ENCODE measurements at regions not wholly inside any gene's neighbourhood (a gene's known extent, or its start where the extent isn't known, plus 50 kb on each side); places are given as distances from the start of the nearest gene placed in this dataset.

GRCh38 chr17:53321651-53322050 is 501.1 kb upstream of the KIF2B start:
- FAIRE-seq (no peak), DNase-seq (no peak)
- Histone ChIP-seq H3K4me3 (ENCODE audit: low read length in 3 of 3) (no peak overlapping the region), H3K36me3 (ENCODE audit: control insufficient read depth in 2 of 3, insufficient read depth in 3 of 3, low read length in 3 of 3) (no peaks in the 10 kb centered on the region), H3K4me1 (ENCODE audit: control insufficient read depth in 2 of 3, insufficient read depth in 2 of 3, low read depth in 1 of 3, low read length in 3 of 3) (no peaks in the 10 kb centered on the region), H3K9me3 (ENCODE audit: control insufficient read depth in 2 of 3, insufficient read depth in 1 of 3, low read length in 3 of 3) (peaks cover 0 to 7% (median 0%) of the 10 kb centered on the region in 3 donors), H3K9ac (ENCODE audit: low read length in 3 of 3) (no peak overlapping the region), H3K27ac (ENCODE audit: low read depth in 2 of 2, low read length in 2 of 2) (no peak overlapping the region), H3K27me3 (ENCODE audit: control insufficient read depth, insufficient read depth, low read length) (no peaks in the 10 kb centered on the region)
- TF ChIP-seq, protein P1, sequence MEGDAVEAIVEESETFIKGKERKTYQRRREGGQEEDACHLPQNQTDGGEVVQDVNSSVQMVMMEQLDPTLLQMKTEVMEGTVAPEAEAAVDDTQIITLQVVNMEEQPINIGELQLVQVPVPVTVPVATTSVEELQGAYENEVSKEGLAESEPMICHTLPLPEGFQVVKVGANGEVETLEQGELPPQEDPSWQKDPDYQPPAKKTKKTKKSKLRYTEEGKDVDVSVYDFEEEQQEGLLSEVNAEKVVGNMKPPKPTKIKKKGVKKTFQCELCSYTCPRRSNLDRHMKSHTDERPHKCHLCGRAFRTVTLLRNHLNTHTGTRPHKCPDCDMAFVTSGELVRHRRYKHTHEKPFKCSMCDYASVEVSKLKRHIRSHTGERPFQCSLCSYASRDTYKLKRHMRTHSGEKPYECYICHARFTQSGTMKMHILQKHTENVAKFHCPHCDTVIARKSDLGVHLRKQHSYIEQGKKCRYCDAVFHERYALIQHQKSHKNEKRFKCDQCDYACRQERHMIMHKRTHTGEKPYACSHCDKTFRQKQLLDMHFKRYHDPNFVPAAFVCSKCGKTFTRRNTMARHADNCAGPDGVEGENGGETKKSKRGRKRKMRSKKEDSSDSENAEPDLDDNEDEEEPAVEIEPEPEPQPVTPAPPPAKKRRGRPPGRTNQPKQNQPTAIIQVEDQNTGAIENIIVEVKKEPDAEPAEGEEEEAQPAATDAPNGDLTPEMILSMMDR (IDR thresholded peaks at IDR 0.05; ENCODE audit: borderline replicate concordance, extremely low read depth, insufficient read depth): no peak
- intact Hi-C loops (cut with DNase I): no loop called here

DNA sequence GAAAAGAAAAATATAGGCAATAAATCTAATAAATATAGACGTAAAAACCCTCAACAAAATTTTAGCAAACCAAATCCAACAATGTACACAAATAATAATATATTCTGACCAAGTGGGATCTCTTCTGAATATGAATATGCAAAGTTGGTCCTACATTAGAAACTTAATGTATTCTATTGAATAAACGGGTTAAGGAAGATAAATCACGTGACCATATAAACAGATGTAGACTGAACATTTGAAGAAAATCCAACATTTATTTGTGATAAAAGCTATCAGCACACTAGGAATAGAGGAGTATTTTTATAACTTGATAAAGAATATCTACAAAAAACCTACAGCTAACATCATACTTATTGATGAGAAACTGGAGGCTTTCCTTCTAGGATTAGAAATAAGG is 502.8 kb upstream of the KIF2B start:
- TF ChIP-seq, protein P1 (IDR thresholded peaks at IDR 0.05; ENCODE audit: borderline replicate concordance, extremely low read depth, insufficient read depth): no peak
- no peak overlapping the region for H3K27ac ChIP-seq (ENCODE audit: low read depth in 2 of 2, low read length in 2 of 2)
- FAIRE-seq (no peak), DNase-seq (no peak)
- H3K4me3 ChIP-seq (ENCODE audit: low read length in 3 of 3): no peak overlapping the region
- H3K27me3 ChIP-seq (ENCODE audit: control insufficient read depth, insufficient read depth, low read length): no peaks in the 10 kb centered on the region
- H3K9ac ChIP-seq (ENCODE audit: low read length in 3 of 3): no peak overlapping the region
- H3K4me1 ChIP-seq (ENCODE audit: control insufficient read depth in 2 of 3, insufficient read depth in 2 of 3, low read depth in 1 of 3, low read length in 3 of 3): no peaks in the 10 kb centered on the region
- H3K36me3 ChIP-seq (ENCODE audit: control insufficient read depth in 2 of 3, insufficient read depth in 3 of 3, low read length in 3 of 3): no peaks in the 10 kb centered on the region
- peaks cover 0 to 7% (median 0%) of the 10 kb centered on the region in 3 donors for H3K9me3 ChIP-seq (ENCODE audit: control insufficient read depth in 2 of 3, insufficient read depth in 1 of 3, low read length in 3 of 3)
- intact Hi-C loops (cut with DNase I): no loop called here

- FAIRE-seq (no peak), DNase-seq (no peak)
- Histone ChIP-seq H3K4me3 (ENCODE audit: low read length in 3 of 3) (no peak overlapping the region), H3K27me3 (ENCODE audit: control insufficient read depth, insufficient read depth, low read length) (no peaks in the 10 kb centered on the region), H3K4me1 (ENCODE audit: control insufficient read depth in 2 of 3, insufficient read depth in 2 of 3, low read depth in 1 of 3, low read length in 3 of 3) (no peaks in the 10 kb centered on the region), H3K9me3 (ENCODE audit: control insufficient read depth in 2 of 3, insufficient read depth in 1 of 3, low read length in 3 of 3) (peaks cover 0 to 7% (median 0%) of the 10 kb centered on the region in 3 donors), H3K27ac (ENCODE audit: low read depth in 2 of 2, low read length in 2 of 2) (no peak overlapping the region), H3K36me3 (ENCODE audit: control insufficient read depth in 2 of 3, insufficient read depth in 3 of 3, low read length in 3 of 3) (no peaks in the 10 kb centered on the region), H3K9ac (ENCODE audit: low read length in 3 of 3) (no peak overlapping the region)
- TF ChIP-seq, protein P1 (IDR thresholded peaks at IDR 0.05; ENCODE audit: borderline replicate concordance, extremely low read depth, insufficient read depth): no peak
- intact Hi-C loops (cut with DNase I): no loop called here
Observed at GRCh38 chr17:53316988-53317387, 505.7 kb upstream of the KIF2B start.

- peaks cover 0 to 7% (median 0%) of the 10 kb centered on the region in 3 donors for H3K9me3 ChIP-seq (ENCODE audit: control insufficient read depth in 2 of 3, insufficient read depth in 1 of 3, low read length in 3 of 3)
- FAIRE-seq (no peak), DNase-seq (peak in 1 of 5 donors; percentile 30)
- H3K4me1 ChIP-seq (ENCODE audit: control insufficient read depth in 2 of 3, insufficient read depth in 2 of 3, low read depth in 1 of 3, low read length in 3 of 3): no peaks in the 10 kb centered on the region
- H3K36me3 ChIP-seq (ENCODE audit: control insufficient read depth in 2 of 3, insufficient read depth in 3 of 3, low read length in 3 of 3): no peaks in the 10 kb centered on the region
- TF ChIP-seq, protein P1 (IDR thresholded peaks at IDR 0.05; ENCODE audit: borderline replicate concordance, extremely low read depth, insufficient read depth): no peak
- intact Hi-C loops (cut with DNase I): no loop called here
- H3K27ac ChIP-seq (ENCODE audit: low read depth in 2 of 2, low read length in 2 of 2): no peak overlapping the region
- H3K4me3 ChIP-seq (ENCODE audit: low read length in 3 of 3): no peak overlapping the region
- no peak overlapping the region for H3K9ac ChIP-seq (ENCODE audit: low read length in 3 of 3)
- H3K27me3 ChIP-seq (ENCODE audit: control insufficient read depth, insufficient read depth, low read length): no peaks in the 10 kb centered on the region
Observed at GRCh38 chr17:53316073-53316472, 506.7 kb upstream of the KIF2B start.

Data from kidney (tissue), 13 donors.